Neural progenitor cell (in vitro differentiated cells): ENCODE measurements at regions not wholly inside any gene's neighbourhood (a gene's known extent, or its start where the extent isn't known, plus 50 kb on each side); places are given as distances from the start of the nearest gene placed in this dataset.

Experiments used
- DNase-seq: peaks from one replicate; pipeline ENCODE4 v3.0.0-alpha.2; 2016; ENCODE audit warnings: low spot score
- H2AFZ ChIP-seq: fragments of 200-600 bp; sonication (generic); replicated peaks from 2 replicates; pipeline ENCODE4 v1.6.1; 2016; ENCODE audit warnings: antibody characterized with exemption
- H3F3A ChIP-seq: fragments of 200-600 bp; sonication (generic); 2 replicates; pipeline ENCODE4 v1.6.1; 2016; ENCODE audit warnings: antibody characterized with exemption, low read depth
- H3K27ac ChIP-seq: fragments of 200-600 bp; sonication (generic); 2 replicates; pipeline ENCODE4 v1.5.1; 2016; ENCODE audit warnings: mild to moderate bottlenecking
- H3K27me3 ChIP-seq: fragments of 200-600 bp; sonication (generic); 2 replicates; pipeline ENCODE4 v1.6.1; 2016; ENCODE audit warnings: mild to moderate bottlenecking, moderate library complexity
- H3K36me3 ChIP-seq: fragments of 200-600 bp; sonication (generic); 2 replicates; pipeline ENCODE4 v1.5.1; 2016
- H3K4me1 ChIP-seq: fragments of 200-600 bp; sonication (generic); 2 replicates; pipeline ENCODE4 v1.6.1; 2016; ENCODE audit warnings: mixed run types
- H3K4me2 ChIP-seq: fragments of 200-600 bp; sonication (generic); 2 replicates; pipeline ENCODE4 v1.6.1; 2016
- H3K4me3 ChIP-seq: fragments of 200-600 bp; sonication (generic); 2 replicates; pipeline ENCODE4 v1.5.1; 2016
- H3K79me2 ChIP-seq: fragments of 200-600 bp; sonication (generic); 2 replicates; pipeline ENCODE4 v1.6.1; 2016; ENCODE audit warnings: low read depth
- H3K9ac ChIP-seq: fragments of 200-600 bp; sonication (generic); 2 replicates; pipeline ENCODE4 v1.6.1; 2016
- H3K9me3 ChIP-seq: fragments of 200-600 bp; sonication (generic); 2 replicates; pipeline ENCODE4 v1.5.1; 2016; ENCODE audit warnings: low read depth
- H4K20me1 ChIP-seq: fragments of 200-600 bp; sonication (generic); 2 replicates; pipeline ENCODE4 v1.6.1; 2016; ENCODE audit warnings: low read depth
- H3K27ac Mint-ChIP-seq: 3 replicates; pipeline ENCODE4 v1.8.0; 2021; ENCODE audit warnings: mixed read lengths
- H3K27me3 Mint-ChIP-seq: 2 replicates; pipeline ENCODE4 v1.8.0; 2022; ENCODE audit warnings: low read depth, mild to moderate bottlenecking, inconsistent platforms, moderate library complexity, mixed read lengths; ENCODE audit not compliant: insufficient read depth
- H3K36me3 Mint-ChIP-seq: 3 replicates; pipeline ENCODE4 v1.8.0; 2021; ENCODE audit warnings: mixed read lengths
- H3K4me1 Mint-ChIP-seq: 3 replicates; pipeline ENCODE4 v1.8.0; 2021; ENCODE audit warnings: mixed read lengths
- H3K4me3 Mint-ChIP-seq: 3 replicates; pipeline ENCODE4 v1.8.0; 2021; ENCODE audit warnings: mild to moderate bottlenecking, moderate library complexity, mixed read lengths
- H3K9me3 Mint-ChIP-seq: 3 replicates; pipeline ENCODE4 v1.8.0; 2020; ENCODE audit warnings: mixed read lengths
- EZH2 ChIP-seq: fragments of 200-600 bp; sonication (generic); IDR thresholded peaks from 2 replicates; pipeline ENCODE4 v1.6.1; 2017; ENCODE audit warnings: antibody characterized with exemption, mild to moderate bottlenecking, moderate library complexity
- EZH2phosphoT487 ChIP-seq: fragments of 200-600 bp; sonication (generic); IDR thresholded peaks from 2 replicates; pipeline ENCODE4 v1.6.1; 2017; ENCODE audit warnings: antibody characterized with exemption
- TF ChIP-seq, protein P1 (sequence below): fragments of 200-600 bp; sonication (generic); IDR thresholded peaks from 2 replicates; pipeline ENCODE4 v1.5.1; 2017; ENCODE audit warnings: antibody characterized with exemption, mild to moderate bottlenecking

DNA sequence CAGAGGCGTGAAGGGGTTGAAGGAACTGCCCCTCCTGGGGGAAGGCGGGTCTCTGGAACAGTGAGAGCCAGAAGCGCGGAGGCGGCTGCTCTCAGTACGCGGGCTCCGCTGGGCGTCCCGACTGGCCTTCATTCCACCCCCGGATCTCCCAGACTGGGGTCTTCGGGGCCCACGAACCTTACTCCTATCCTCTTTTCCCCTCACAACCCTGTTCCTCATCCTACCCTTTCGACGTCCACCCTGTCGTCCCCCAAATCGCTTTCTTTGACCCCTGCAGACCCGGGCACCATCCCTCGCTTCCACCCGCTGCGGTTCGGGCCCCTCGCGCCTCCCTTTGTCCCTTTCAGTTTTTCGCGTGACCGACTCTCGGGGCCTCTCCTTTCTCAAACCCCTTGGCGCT lies 2114.6 kb downstream of the TP53TG3F start:
- Mint-ChIP-seq H3K36me3 (no peaks in the 10 kb centered on the region), H3K27me3 (peaks cover 3% of the 10 kb centered on the region), H3K4me1 (no peaks in the 10 kb centered on the region), H3K4me3 (no peak overlapping the region), H3K27ac (no peak overlapping the region), H3K9me3 (peaks cover 68% of the 10 kb centered on the region)
- Histone ChIP-seq H3K4me2 (no peak overlapping the region), H3K79me2 (no peaks in the 10 kb centered on the region), H3K4me3 (no peak overlapping the region), H4K20me1 (no peaks in the 10 kb centered on the region), H3K9ac (no peak overlapping the region), H3K36me3 (no peaks in the 10 kb centered on the region), H3K9me3 (peaks cover 9% of the 10 kb centered on the region), H3K27ac (no peak overlapping the region), H3F3A (no peaks in the 10 kb centered on the region), H3K4me1 (no peaks in the 10 kb centered on the region), H3K27me3 (no peaks in the 10 kb centered on the region), H2AFZ (no peak overlapping the region)
- DNase-seq = no peak
- TF ChIP-seq, protein P1, sequence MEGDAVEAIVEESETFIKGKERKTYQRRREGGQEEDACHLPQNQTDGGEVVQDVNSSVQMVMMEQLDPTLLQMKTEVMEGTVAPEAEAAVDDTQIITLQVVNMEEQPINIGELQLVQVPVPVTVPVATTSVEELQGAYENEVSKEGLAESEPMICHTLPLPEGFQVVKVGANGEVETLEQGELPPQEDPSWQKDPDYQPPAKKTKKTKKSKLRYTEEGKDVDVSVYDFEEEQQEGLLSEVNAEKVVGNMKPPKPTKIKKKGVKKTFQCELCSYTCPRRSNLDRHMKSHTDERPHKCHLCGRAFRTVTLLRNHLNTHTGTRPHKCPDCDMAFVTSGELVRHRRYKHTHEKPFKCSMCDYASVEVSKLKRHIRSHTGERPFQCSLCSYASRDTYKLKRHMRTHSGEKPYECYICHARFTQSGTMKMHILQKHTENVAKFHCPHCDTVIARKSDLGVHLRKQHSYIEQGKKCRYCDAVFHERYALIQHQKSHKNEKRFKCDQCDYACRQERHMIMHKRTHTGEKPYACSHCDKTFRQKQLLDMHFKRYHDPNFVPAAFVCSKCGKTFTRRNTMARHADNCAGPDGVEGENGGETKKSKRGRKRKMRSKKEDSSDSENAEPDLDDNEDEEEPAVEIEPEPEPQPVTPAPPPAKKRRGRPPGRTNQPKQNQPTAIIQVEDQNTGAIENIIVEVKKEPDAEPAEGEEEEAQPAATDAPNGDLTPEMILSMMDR = no peak
- TF ChIP-seq EZH2 = no peak
- no peak for TF ChIP-seq EZH2phosphoT487

DNA sequence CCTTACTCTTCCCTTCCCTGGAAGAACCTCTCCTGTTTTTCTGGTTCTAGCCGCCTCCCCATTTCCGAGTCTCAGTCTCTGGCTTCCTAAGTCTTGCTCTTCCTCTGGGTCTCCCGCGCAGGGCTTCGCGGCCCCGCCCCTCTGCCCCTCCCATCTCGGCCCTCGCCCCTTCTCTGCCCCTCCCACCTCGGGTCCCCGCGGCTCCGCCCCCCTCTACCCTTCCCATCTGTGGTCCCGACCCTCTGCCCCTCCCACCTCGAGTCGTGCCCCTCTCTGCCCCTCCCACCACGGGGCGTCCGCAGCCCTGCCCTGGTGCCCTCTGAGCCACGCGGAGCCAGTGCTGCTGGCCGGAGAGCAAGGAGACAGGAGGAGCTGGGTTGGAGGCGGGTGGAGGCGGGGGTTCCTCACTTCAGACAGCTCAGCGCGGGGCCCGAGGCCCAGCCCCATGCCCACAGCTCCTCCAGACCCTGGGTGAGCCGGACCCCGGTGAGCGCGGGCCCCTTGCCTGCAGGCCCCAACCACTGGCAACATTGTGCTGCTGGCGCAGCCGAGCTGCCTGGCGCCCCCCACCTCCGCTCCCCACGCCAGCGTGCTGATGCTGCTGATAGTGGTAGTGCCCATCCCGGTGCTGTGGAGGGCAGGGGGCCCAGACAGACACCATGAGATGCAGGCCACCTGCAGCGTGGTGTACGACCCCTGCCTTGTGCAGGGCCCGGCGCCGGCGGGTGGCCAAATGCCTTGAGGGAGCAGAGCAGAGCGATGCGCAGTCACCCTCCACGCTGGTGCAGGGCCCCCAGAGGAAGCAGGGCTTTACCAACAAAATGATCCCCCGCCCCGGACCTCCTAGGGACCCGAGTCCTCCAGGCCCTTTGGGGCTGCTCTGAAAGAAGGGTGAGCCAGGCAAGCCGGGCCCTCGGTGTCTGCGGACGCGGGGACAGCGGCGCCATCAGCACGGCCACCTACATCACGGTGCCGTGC lies 2115.3 kb downstream of the TP53TG3F start:
- no peaks in the 10 kb centered on the region for H3K27me3 ChIP-seq
- H3K36me3 ChIP-seq = no peaks in the 10 kb centered on the region
- TF ChIP-seq, protein P1 = no peak
- TF ChIP-seq EZH2 (no peak), EZH2phosphoT487 (no peak)
- no peak overlapping the region for H3K27ac ChIP-seq
- H3K79me2 ChIP-seq = no peaks in the 10 kb centered on the region
- no peak for DNase-seq
- no peaks in the 10 kb centered on the region for H4K20me1 ChIP-seq
- H3K4me1 Mint-ChIP-seq = no peaks in the 10 kb centered on the region
- H3K9me3 Mint-ChIP-seq = peaks cover 63% of the 10 kb centered on the region
- peaks cover 10% of the 10 kb centered on the region for H3K9me3 ChIP-seq
- H3F3A ChIP-seq = no peaks in the 10 kb centered on the region
- H3K27ac Mint-ChIP-seq = no peak overlapping the region
- no peak overlapping the region for H3K4me2 ChIP-seq
- no peak overlapping the region for H3K4me3 Mint-ChIP-seq
- H2AFZ ChIP-seq = no peak overlapping the region
- no peaks in the 10 kb centered on the region for H3K4me1 ChIP-seq
- H3K9ac ChIP-seq = no peak overlapping the region
- H3K27me3 Mint-ChIP-seq = peaks cover 4% of the 10 kb centered on the region
- H3K4me3 ChIP-seq = no peak overlapping the region
- H3K36me3 Mint-ChIP-seq = no peaks in the 10 kb centered on the region

DNA sequence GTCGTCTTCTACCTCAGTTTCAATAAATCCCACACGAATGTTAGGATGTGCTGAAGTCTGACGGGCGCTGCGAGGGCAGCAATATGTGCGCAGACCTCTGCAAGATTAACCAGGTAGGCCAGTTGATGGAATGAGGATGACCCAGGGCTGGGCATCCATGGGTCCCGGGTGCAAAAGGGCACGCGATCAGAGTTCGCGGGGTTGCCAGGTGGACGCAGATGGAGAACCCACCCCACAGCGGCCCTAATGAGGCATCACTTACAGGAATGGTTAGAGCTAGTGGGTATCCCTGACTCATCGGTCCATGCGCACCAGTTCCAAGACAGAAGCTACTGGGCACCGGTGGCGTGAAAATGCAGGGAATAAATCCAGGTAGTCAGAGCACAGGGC lies 2116.0 kb downstream of the TP53TG3F start:
- Histone ChIP-seq H3K27ac (no peak overlapping the region), H3K4me2 (no peak overlapping the region), H2AFZ (no peak overlapping the region), H3K4me1 (no peaks in the 10 kb centered on the region), H3K27me3 (no peaks in the 10 kb centered on the region), H3K36me3 (no peaks in the 10 kb centered on the region), H3K4me3 (no peak overlapping the region), H3K9me3 (peaks cover 10% of the 10 kb centered on the region), H4K20me1 (no peaks in the 10 kb centered on the region), H3K9ac (no peak overlapping the region), H3F3A (no peaks in the 10 kb centered on the region), H3K79me2 (no peaks in the 10 kb centered on the region)
- Mint-ChIP-seq H3K4me1 (no peaks in the 10 kb centered on the region), H3K36me3 (no peaks in the 10 kb centered on the region), H3K9me3 (peaks cover 64% of the 10 kb centered on the region), H3K27ac (no peak overlapping the region), H3K4me3 (no peak overlapping the region), H3K27me3 (peaks cover 6% of the 10 kb centered on the region)
- TF ChIP-seq EZH2 (no peak), EZH2phosphoT487 (no peak)
- TF ChIP-seq, protein P1 = no peak
- DNase-seq = no peak
